PC-9 (cell line): ENCODE measurements at regions not wholly inside any gene's neighbourhood (a gene's known extent, or its start where the extent isn't known, plus 50 kb on each side); places are given as distances from the start of the nearest gene placed in this dataset.

Experiments
- BruUV-seq: library from RNA; stranded (reverse); fragments of 400-500 nt; replicated peaks from 2 replicates; lab custom pipeline; 2021; lab: Mats Ljungman, UMichigan
- CTCF ChIA-PET: fragments of 300-600 bp; sonication (Branson Sonifier 250); formaldehyde crosslinking; loops from one replicate; lab custom pipeline; 2022; ENCODE audit warnings: antibody characterized with exemption; lab: Charles Lee
- POLR2A ChIA-PET: fragments of 300-600 bp; sonication (Branson Sonifier 250); formaldehyde crosslinking; loops from one replicate; lab custom pipeline; 2022; ENCODE audit warnings: antibody characterized with exemption; ENCODE audit not compliant: unreplicated experiment; lab: Charles Lee
- DNase-seq, 2 experiments: peaks; one replicate each; pipeline versions ENCODE4 v3.0.0 to v3.0.0-alpha.2; 2015 to 2022; ENCODE audit warnings: mixed read lengths in 1 of 2
- H2AFZ ChIP-seq: fragments of 200-600 bp; sonication (generic); 2 replicates; pipeline ENCODE4 v1.8.1; 2017; ENCODE audit warnings: antibody characterized with exemption
- H3F3A ChIP-seq: fragments of 200-600 bp; sonication (generic); 2 replicates; pipeline ENCODE4 v1.8.1; 2017; ENCODE audit warnings: antibody characterized with exemption, mild to moderate bottlenecking, low read depth; ENCODE audit not compliant: insufficient read depth
- H3K27ac ChIP-seq: fragments of 200-600 bp; sonication (generic); 2 replicates; pipeline ENCODE4 v1.6.1; 2016; ENCODE audit warnings: mixed run types
- H3K27me3 ChIP-seq: fragments of 200-600 bp; sonication (generic); 2 replicates; pipeline ENCODE4 v1.6.1; 2016; ENCODE audit warnings: low read depth, mixed run types; ENCODE audit not compliant: insufficient read depth
- H3K36me3 ChIP-seq: fragments of 200-600 bp; sonication (generic); 2 replicates; pipeline ENCODE4 v1.6.1; 2016; ENCODE audit warnings: low read depth, mixed run types
- H3K4me1 ChIP-seq: fragments of 200-600 bp; sonication (generic); replicated peaks from 2 replicates; pipeline ENCODE4 v1.6.1; 2016; ENCODE audit warnings: mixed run types; ENCODE audit not compliant: insufficient read depth
- H3K4me2 ChIP-seq: fragments of 200-600 bp; sonication (generic); 2 replicates; pipeline ENCODE4 v1.6.1; 2017; ENCODE audit warnings: mixed run types
- H3K4me3 ChIP-seq: fragments of 200-600 bp; sonication (generic); 2 replicates; pipeline ENCODE4 v1.6.1; 2016; ENCODE audit warnings: mixed run types
- H3K79me2 ChIP-seq: fragments of 200-600 bp; sonication (generic); 2 replicates; pipeline ENCODE4 v1.6.1; 2017; ENCODE audit warnings: low read depth, mixed run types
- H3K9me2 ChIP-seq: fragments of 200-600 bp; sonication (generic); 2 replicates; pipeline ENCODE4 v1.8.1; 2017; ENCODE audit warnings: mild to moderate bottlenecking; ENCODE audit not compliant: insufficient read depth
- H3K9me3 ChIP-seq: fragments of 200-600 bp; sonication (generic); 2 replicates; pipeline ENCODE4 v1.8.1; 2016; ENCODE audit warnings: low read depth; ENCODE audit not compliant: insufficient read depth
- H4K20me1 ChIP-seq: fragments of 200-600 bp; sonication (generic); 2 replicates; pipeline ENCODE4 v1.8.1; 2017; ENCODE audit not compliant: insufficient read depth
- EZH2 ChIP-seq: fragments of 200-600 bp; sonication (generic); IDR thresholded peaks from 2 replicates; pipeline ENCODE4 v1.8.0; 2017; ENCODE audit warnings: antibody characterized with exemption, low read depth
- intact Hi-C: fragments of 100-400 bp; cut with micrococcal nuclease; formaldehyde crosslinking; loops from one replicate; pipeline ENCODE4 v1.10.0; 2022; ENCODE audit not compliant: unreplicated experiment
- TF ChIP-seq, protein P1 (sequence below): fragments of 200-600 bp; sonication (generic); conservative IDR thresholded peaks from 2 replicates; pipeline ENCODE4 v1.6.1; 2017; ENCODE audit warnings: mixed run types, antibody characterized with exemption, mild to moderate bottlenecking, moderate library complexity

DNA sequence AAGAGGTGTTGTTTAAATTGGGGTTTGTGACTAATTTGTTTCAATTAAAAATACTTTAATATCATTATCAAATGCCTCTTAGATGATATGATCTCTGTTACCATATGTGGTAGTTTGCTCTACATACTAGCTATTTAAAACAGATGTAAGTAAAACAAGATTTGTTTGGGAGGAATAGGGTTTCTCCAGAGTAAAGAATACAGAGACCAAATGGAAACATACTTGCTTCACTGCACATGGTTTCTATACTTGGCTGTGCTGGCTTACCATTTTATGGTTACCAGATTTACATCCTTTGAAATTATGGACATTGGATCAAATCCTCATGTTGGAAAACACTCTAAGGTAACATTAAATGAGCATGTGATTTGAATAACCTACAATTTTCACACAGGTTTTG, 588.3 kb downstream of the CD109 start:
- Histone ChIP-seq H3K27me3 (no peaks in the 10 kb centered on the region), H3K79me2 (no peaks in the 10 kb centered on the region), H3K4me3 (no peak overlapping the region), H3F3A (no peaks in the 10 kb centered on the region), H3K36me3 (no peaks in the 10 kb centered on the region), H3K4me1 (no peaks in the 10 kb centered on the region), H3K4me2 (no peak overlapping the region), H2AFZ (no peak overlapping the region), H3K27ac (no peak overlapping the region), H3K9me3 (no peaks in the 10 kb centered on the region), H4K20me1 (no peaks in the 10 kb centered on the region), H3K9me2 (no peaks in the 10 kb centered on the region)
- intact Hi-C loops: no loop called here
- CTCF ChIA-PET: no interaction called here
- no peak for DNase-seq
- POLR2A ChIA-PET: no interaction called here
- BruUV-seq: no TSS peak
- no peak for TF ChIP-seq EZH2
- TF ChIP-seq, protein P1, sequence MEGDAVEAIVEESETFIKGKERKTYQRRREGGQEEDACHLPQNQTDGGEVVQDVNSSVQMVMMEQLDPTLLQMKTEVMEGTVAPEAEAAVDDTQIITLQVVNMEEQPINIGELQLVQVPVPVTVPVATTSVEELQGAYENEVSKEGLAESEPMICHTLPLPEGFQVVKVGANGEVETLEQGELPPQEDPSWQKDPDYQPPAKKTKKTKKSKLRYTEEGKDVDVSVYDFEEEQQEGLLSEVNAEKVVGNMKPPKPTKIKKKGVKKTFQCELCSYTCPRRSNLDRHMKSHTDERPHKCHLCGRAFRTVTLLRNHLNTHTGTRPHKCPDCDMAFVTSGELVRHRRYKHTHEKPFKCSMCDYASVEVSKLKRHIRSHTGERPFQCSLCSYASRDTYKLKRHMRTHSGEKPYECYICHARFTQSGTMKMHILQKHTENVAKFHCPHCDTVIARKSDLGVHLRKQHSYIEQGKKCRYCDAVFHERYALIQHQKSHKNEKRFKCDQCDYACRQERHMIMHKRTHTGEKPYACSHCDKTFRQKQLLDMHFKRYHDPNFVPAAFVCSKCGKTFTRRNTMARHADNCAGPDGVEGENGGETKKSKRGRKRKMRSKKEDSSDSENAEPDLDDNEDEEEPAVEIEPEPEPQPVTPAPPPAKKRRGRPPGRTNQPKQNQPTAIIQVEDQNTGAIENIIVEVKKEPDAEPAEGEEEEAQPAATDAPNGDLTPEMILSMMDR: no peak

DNA sequence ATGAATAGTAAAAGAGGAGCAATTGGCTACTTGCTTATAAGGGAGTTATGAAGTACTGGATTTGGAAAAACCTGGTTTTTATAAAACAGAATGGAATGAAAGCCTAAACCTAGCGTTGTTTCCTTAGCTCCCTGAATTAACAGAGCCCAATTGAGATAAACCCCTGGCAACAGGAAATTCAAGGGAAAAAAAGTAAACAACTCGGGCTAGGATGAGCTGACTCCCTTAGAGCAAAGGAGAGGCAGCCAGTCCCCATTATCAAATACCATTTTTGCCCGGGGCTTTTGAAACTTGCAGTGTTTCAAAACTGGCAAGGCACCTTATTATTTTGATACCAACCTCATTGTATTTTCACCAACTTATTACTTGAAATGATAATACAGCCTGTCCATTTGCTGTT, 587.5 kb downstream of the CD109 start:
- no TSS peak for BruUV-seq

DNA sequence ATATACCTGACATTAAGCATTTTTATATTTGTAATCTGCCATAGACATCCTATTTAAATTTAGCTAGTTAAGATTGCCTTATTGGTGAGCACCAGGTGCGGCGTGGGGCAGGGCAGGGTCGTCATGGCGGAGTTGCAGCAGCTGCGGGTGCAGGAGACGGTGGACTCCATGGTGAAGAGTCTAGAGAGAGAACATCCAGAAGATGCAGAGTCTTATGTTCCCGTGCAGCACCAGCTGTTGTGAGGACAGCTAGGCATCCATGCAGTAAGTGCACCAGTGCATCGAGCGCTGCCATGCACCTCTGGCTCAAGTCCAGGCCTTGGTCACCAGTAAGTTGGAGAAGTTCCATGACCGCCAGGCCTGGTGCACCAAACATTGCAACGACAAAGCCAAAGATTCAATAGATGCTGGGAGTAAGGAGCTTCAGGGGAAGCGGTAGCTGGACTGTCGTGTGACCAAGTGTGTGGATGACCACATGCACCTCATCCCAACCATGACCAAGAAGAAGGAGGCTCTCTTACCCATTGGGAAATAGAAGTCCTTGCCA, 586.2 kb downstream of the CD109 start:
- POLR2A ChIA-PET: no interaction called here
- TF ChIP-seq, protein P1: no peak
- TF ChIP-seq EZH2: no peak
- intact Hi-C loops: no loop called here
- Histone ChIP-seq H3K9me3 (no peaks in the 10 kb centered on the region), H3K79me2 (no peaks in the 10 kb centered on the region), H3F3A (no peaks in the 10 kb centered on the region), H3K4me1 (no peaks in the 10 kb centered on the region), H4K20me1 (no peaks in the 10 kb centered on the region), H3K27me3 (no peaks in the 10 kb centered on the region), H3K9me2 (no peaks in the 10 kb centered on the region), H3K4me2 (no peak overlapping the region), H3K27ac (no peak overlapping the region), H3K36me3 (no peaks in the 10 kb centered on the region), H2AFZ (no peak overlapping the region), H3K4me3 (no peak overlapping the region)
- BruUV-seq: no TSS peak
- CTCF ChIA-PET: no interaction called here
- no peak for DNase-seq

More for the DNA sequence above, 587.5 kb downstream of the CD109 start:
- intact Hi-C loops: no loop called here
- POLR2A ChIA-PET: no interaction called here
- TF ChIP-seq, protein P1: no peak
- TF ChIP-seq EZH2: no peak
- Histone ChIP-seq H3K9me3 (no peaks in the 10 kb centered on the region), H2AFZ (no peak overlapping the region), H3K4me3 (no peak overlapping the region), H3K4me1 (no peaks in the 10 kb centered on the region), H3K79me2 (no peaks in the 10 kb centered on the region), H4K20me1 (no peaks in the 10 kb centered on the region), H3K36me3 (no peaks in the 10 kb centered on the region), H3K9me2 (no peaks in the 10 kb centered on the region), H3F3A (no peaks in the 10 kb centered on the region), H3K27me3 (no peaks in the 10 kb centered on the region), H3K27ac (no peak overlapping the region), H3K4me2 (no peak overlapping the region)
- CTCF ChIA-PET: no interaction called here
- no peak for DNase-seq
